ENCODE measurements at regions not wholly inside any gene's neighbourhood (a gene's known extent, or its start where the extent isn't known, plus 50 kb on each side); places are given as distances from the start of the nearest gene placed in this dataset.

DNA sequence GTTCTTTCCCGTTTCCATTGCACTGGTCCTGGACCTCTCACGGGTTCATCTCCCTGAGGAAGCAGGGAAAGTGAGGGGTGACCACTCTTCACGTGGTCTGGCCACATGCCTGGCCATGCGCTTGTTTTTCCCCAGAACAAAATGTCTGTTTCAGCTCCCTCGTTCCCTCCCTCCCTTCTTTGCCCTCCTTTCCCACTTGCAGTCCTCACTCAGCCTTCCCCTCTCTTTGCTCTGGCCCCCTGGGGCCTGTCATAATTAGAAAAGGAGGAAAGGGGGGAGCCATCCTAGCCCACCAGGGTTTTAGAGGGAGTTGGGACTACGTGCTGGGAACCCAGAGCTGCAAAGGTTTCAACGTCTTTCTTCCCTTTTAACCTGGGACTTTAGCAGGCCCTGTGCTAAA is 52.8 kb upstream of the CADM1 start:
- DNase-seq (ENCODE audit: low spot score) = no peak

DNA sequence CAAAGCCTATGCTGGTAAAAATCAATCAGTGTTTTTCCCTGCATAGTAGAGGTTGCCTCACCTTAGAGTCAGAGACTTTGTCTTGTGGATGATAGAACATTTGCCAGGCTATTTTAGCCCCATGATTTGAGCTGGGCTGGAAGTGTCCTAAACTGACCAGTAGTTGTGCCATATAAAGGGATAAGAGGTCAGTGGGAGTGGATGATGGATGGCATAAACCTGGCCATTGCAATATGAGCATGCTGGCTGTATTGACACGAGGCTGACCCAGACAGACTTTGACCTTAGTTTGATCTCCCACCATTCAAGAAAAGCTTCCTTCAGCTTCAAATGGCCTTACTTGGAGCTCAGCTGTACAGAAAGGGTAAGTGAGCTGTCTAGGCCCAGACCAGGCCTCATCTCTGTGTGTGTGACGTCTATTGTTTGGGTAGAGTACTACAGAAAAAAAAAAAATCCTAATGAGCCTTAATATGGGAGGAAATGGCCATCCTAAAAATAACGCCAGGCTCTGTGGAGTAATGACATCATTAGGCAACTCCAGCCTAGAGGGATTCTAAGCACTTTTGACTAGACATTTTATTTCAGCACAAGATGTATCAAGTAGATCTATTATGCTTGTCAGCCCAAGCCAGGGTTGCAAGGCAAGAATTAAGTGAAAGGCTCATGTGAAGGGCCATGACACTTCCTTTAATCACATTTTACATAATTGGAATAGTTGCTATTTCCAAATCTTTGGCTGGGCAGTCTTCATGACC is 51.3 kb upstream of the CADM1 start:
- DNase-seq (ENCODE audit: low spot score) = no peak

All from HuH-7.5 (cell line).